Suprapubic skin (tissue), 3 donors: ENCODE measurements at regions not wholly inside any gene's neighbourhood (a gene's known extent, or its start where the extent isn't known, plus 50 kb on each side); places are given as distances from the start of the nearest gene placed in this dataset.

ENCODE experiments used
- CTCF ChIP-seq, 2 donors: fragments of 200-600 bp in 1 of 2; fragments of 450-650 bp in 1 of 2; sonication (generic) in 1 of 2; IDR thresholded peaks; one replicate each; pipeline ENCODE4 v1.5.1; 2016 to 2019; ENCODE audit warnings: antibody characterized with exemption in 2 of 2, mild to moderate bottlenecking in 1 of 2, moderate library complexity in 1 of 2
- POLR2A ChIP-seq, 2 donors: fragments of 450-650 bp; IDR thresholded peaks; one replicate each; pipeline ENCODE4 v1.6.1; 2017; ENCODE audit warnings: antibody characterized with exemption in 2 of 2, mild to moderate bottlenecking in 2 of 2, moderate library complexity in 2 of 2

GRCh38 chr6:1103021-1103420, 208.9 kb upstream of the FOXQ1 start:
- no peak for TF ChIP-seq CTCF (IDR thresholded peaks at IDR 0.05)
- TF ChIP-seq POLR2A (IDR thresholded peaks at IDR 0.05), result no peak
